ENCODE measurements at regions not wholly inside any gene's neighbourhood (a gene's known extent, or its start where the extent isn't known, plus 50 kb on each side); places are given as distances from the start of the nearest gene placed in this dataset.

DNA sequence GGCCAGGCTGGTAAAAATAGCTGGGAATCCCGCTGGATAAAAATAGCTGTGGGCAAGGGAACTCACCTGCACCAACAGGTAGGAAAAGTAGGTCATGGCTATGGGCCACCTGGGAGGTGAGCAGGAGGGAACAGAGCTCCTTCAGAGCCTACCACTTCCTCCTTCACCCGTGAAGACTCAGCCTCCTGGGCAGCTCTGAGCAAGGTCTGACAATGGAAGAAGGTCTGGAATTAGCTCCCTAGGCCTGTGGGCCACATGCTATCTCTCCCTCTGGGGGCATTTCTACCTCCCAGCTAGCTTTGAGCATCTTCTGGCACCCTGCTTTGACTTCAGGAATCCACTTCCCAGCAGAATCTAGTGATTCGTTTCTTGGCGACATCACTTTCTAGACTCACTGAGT, 153.9 kb downstream of the MRPL14 start:
- no peak for TF ChIP-seq POLR2A (IDR thresholded peaks at IDR 0.05)
- TF ChIP-seq, protein P1, sequence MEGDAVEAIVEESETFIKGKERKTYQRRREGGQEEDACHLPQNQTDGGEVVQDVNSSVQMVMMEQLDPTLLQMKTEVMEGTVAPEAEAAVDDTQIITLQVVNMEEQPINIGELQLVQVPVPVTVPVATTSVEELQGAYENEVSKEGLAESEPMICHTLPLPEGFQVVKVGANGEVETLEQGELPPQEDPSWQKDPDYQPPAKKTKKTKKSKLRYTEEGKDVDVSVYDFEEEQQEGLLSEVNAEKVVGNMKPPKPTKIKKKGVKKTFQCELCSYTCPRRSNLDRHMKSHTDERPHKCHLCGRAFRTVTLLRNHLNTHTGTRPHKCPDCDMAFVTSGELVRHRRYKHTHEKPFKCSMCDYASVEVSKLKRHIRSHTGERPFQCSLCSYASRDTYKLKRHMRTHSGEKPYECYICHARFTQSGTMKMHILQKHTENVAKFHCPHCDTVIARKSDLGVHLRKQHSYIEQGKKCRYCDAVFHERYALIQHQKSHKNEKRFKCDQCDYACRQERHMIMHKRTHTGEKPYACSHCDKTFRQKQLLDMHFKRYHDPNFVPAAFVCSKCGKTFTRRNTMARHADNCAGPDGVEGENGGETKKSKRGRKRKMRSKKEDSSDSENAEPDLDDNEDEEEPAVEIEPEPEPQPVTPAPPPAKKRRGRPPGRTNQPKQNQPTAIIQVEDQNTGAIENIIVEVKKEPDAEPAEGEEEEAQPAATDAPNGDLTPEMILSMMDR (IDR thresholded peaks at IDR 0.05) = no peak
